Neuronal stem cell (in vitro differentiated cells): ENCODE measurements at regions not wholly inside any gene's neighbourhood (a gene's known extent, or its start where the extent isn't known, plus 50 kb on each side); places are given as distances from the start of the nearest gene placed in this dataset.

Experiments used
- DNase-seq: peaks from one replicate; pipeline ENCODE4 v3.0.0-alpha.2; 2013; ENCODE audit warnings: low spot score
- H2AFZ ChIP-seq: one replicate; pipeline ENCODE4 v1.6.1; 2013; ENCODE audit warnings: mild to moderate bottlenecking, low read length, inconsistent platforms
- H2AK5ac ChIP-seq: 2 replicates; pipeline ENCODE4 v1.6.1; 2013; ENCODE audit warnings: low read depth, mild to moderate bottlenecking, inconsistent platforms, low read length, moderate library complexity, mixed read lengths
- H2BK120ac ChIP-seq: 2 replicates; pipeline ENCODE4 v1.6.1; 2013; ENCODE audit warnings: low read depth, mild to moderate bottlenecking, inconsistent platforms, low read length, moderate library complexity, mixed read lengths
- H2BK12ac ChIP-seq: one replicate; pipeline ENCODE4 v1.6.1; 2013; ENCODE audit warnings: low read length, inconsistent platforms
- H2BK15ac ChIP-seq: 2 replicates; pipeline ENCODE4 v1.6.1; 2013; ENCODE audit warnings: mild to moderate bottlenecking, low read length, inconsistent platforms, mixed read lengths
- H2BK5ac ChIP-seq: one replicate; pipeline ENCODE4 v1.6.1; 2013; ENCODE audit warnings: inconsistent platforms, mild to moderate bottlenecking, low read length, moderate library complexity
- H3K14ac ChIP-seq: one replicate; pipeline ENCODE4 v1.6.1; 2013; ENCODE audit warnings: low read length, inconsistent platforms
- H3K18ac ChIP-seq: 2 replicates; pipeline ENCODE4 v1.6.1; 2013; ENCODE audit warnings: low read length, inconsistent platforms
- H3K23ac ChIP-seq: 2 replicates; pipeline ENCODE4 v1.6.1; 2013; ENCODE audit warnings: low read depth, mild to moderate bottlenecking, mixed read lengths, low read length, inconsistent platforms; ENCODE audit not compliant: poor library complexity
- H3K27ac ChIP-seq: replicated peaks from 3 replicates; pipeline ENCODE4 v1.5.1; 2013; ENCODE audit warnings: low read length, inconsistent platforms
- H3K27me3 ChIP-seq, 3 experiments: 2 replicates each; pipeline ENCODE4 v1.6.1; 2013; ENCODE audit warnings: low read length in 3 of 3, mild to moderate bottlenecking in 2 of 3, inconsistent platforms in 1 of 3, low read depth in 1 of 3, mixed read lengths in 1 of 3, moderate library complexity in 1 of 3; ENCODE audit not compliant: control insufficient read depth in 3 of 3, insufficient read depth in 3 of 3
- H3K36me3 ChIP-seq, 2 donors: replicated peaks in 1 of 2; 2 replicates each; pipeline ENCODE4 v1.6.1; 2013; ENCODE audit warnings: low read length in 2 of 2; ENCODE audit not compliant: control insufficient read depth in 2 of 2, insufficient read depth in 2 of 2
- H3K4ac ChIP-seq: 2 replicates; pipeline ENCODE4 v1.6.1; 2013; ENCODE audit warnings: inconsistent platforms, mild to moderate bottlenecking, low read length, moderate library complexity
- H3K4me1 ChIP-seq, 2 donors: 1 replicate in 1 of 2; 2 replicates in 1 of 2; pipeline ENCODE4 v1.6.1; 2013; ENCODE audit warnings: low read length in 2 of 2, low read depth in 1 of 2; ENCODE audit not compliant: control insufficient read depth in 2 of 2, insufficient read depth in 1 of 2
- H3K4me2 ChIP-seq: one replicate; pipeline ENCODE4 v1.6.1; 2013; ENCODE audit warnings: mild to moderate bottlenecking, low read length, inconsistent platforms; ENCODE audit not compliant: insufficient read depth, poor library complexity, severe bottlenecking
- H3K4me3 ChIP-seq, 2 donors: 2 replicates each; pipeline ENCODE4 v1.5.1; 2013; ENCODE audit warnings: low read length in 2 of 2, mild to moderate bottlenecking in 2 of 2, inconsistent platforms in 1 of 2, moderate library complexity in 1 of 2
- H3K79me1 ChIP-seq: one replicate; pipeline ENCODE4 v1.6.1; 2013; ENCODE audit warnings: low read depth, mild to moderate bottlenecking, inconsistent platforms, low read length, moderate library complexity
- H3K9ac ChIP-seq: one replicate; pipeline ENCODE4 v1.6.1; 2013; ENCODE audit warnings: mild to moderate bottlenecking, low read depth, low read length, inconsistent platforms; ENCODE audit not compliant: poor library complexity
- H3K9me3 ChIP-seq, 2 donors: replicated peaks in 1 of 2; 2 replicates each; pipeline versions ENCODE3 to v1.6.1; 2013; ENCODE audit warnings: low read length in 2 of 2, mild to moderate bottlenecking in 2 of 2, inconsistent platforms in 1 of 2, low read depth in 1 of 2, mixed read lengths in 1 of 2, moderate library complexity in 1 of 2; ENCODE audit not compliant: control insufficient read depth in 2 of 2, insufficient read depth in 1 of 2
- H4K8ac ChIP-seq: one replicate; pipeline ENCODE4 v1.6.1; 2013; ENCODE audit warnings: low read depth, mild to moderate bottlenecking, inconsistent platforms, low read length, moderate library complexity
- H4K91ac ChIP-seq: one replicate; pipeline ENCODE4 v1.6.1; 2013; ENCODE audit warnings: low read length, low read depth, mild to moderate bottlenecking, inconsistent platforms; ENCODE audit not compliant: poor library complexity
- WGBS, 2 donors: extraction: QIAGEN DNeasy Blood & Tissue Kit; methylation state at CpG; one replicate each; pipeline ENCODE4 v1.1.7; 2013; ENCODE audit warnings: missing lambda C conversion rate in 2 of 2, mixed read lengths in 1 of 2; ENCODE audit not compliant: insufficient read length in 2 of 2, insufficient replicate concordance in 1 of 2; ENCODE audit errors: extremely low coverage in 2 of 2; 5-methylcytosine and 5-hydroxymethylcytosine counted together

- no CpG with 5 or more reads among the region's 3 CpGs for WGBS, 2 donors
- no peak overlapping the region for H3K23ac ChIP-seq
- no peak overlapping the region for H4K91ac ChIP-seq
- no peaks in the 10 kb centered on the region for H3K4me1 ChIP-seq
- no peak overlapping the region for H2BK5ac ChIP-seq
- no peaks in the 10 kb centered on the region for H3K79me1 ChIP-seq
- no peak overlapping the region for H3K18ac ChIP-seq
- no peak overlapping the region for H2BK120ac ChIP-seq
- H3K14ac ChIP-seq: no peak overlapping the region
- DNase-seq: no peak
- H3K27me3 ChIP-seq: no peaks in the 10 kb centered on the region
- no peak overlapping the region for H4K8ac ChIP-seq
- H3K4me2 ChIP-seq: no peak overlapping the region
- no peaks in the 10 kb centered on the region for H3K36me3 ChIP-seq
- no peaks in the 10 kb centered on the region for H3K9me3 ChIP-seq
- H2BK15ac ChIP-seq: no peak overlapping the region
- H3K27ac ChIP-seq: no peak overlapping the region
- H2AFZ ChIP-seq: no peak overlapping the region
- H2BK12ac ChIP-seq: no peak overlapping the region
- H2AK5ac ChIP-seq: no peak overlapping the region
- H3K4ac ChIP-seq: no peak overlapping the region
- no peak overlapping the region for H3K9ac ChIP-seq
- H3K4me3 ChIP-seq: no peak overlapping the region
Measured at GRCh38 chr20:12598894-12599293, 409.9 kb upstream of the SPTLC3 start.

- Histone ChIP-seq H3K4ac (no peak overlapping the region), H3K79me1 (no peaks in the 10 kb centered on the region), H2BK5ac (no peak overlapping the region), H3K9me3 (no peaks in the 10 kb centered on the region), H2AK5ac (no peak overlapping the region), H3K14ac (no peak overlapping the region), H3K4me2 (no peak overlapping the region), H3K27ac (no peak overlapping the region), H3K36me3 (no peaks in the 10 kb centered on the region), H2BK15ac (no peak overlapping the region), H3K23ac (no peak overlapping the region), H3K9ac (no peak overlapping the region), H2BK12ac (no peak overlapping the region), H3K18ac (no peak overlapping the region), H3K27me3 (no peaks in the 10 kb centered on the region), H3K4me3 (no peak overlapping the region), H4K8ac (no peak overlapping the region), H3K4me1 (no peaks in the 10 kb centered on the region), H2BK120ac (no peak overlapping the region), H2AFZ (no peak overlapping the region), H4K91ac (no peak overlapping the region)
- no peak for DNase-seq
Measured at GRCh38 chr20:12599494-12599893, 409.3 kb upstream of the SPTLC3 start.

DNA sequence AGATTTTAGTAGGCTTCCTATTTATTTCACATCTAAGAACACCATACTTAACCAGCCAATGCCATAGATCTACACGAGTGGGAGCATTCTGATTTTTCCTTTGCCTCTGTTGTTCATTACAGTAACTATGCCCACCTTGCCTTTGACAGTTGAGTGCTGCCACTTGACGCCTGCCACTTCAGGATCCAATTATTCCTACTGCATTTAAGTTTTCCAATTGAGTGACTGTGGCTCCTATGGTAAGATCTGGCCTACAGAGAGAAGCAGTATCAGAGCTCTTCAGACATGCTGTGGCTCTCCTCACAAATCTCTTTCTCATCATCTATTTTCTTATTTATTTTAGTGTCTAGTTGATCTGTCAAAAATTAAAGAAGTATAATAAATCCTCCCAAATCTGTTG is 403.0 kb upstream of the SPTLC3 start:
- no peak overlapping the region for H3K14ac ChIP-seq
- H2BK12ac ChIP-seq: no peak overlapping the region
- no peak overlapping the region for H4K91ac ChIP-seq
- H3K36me3 ChIP-seq: no peaks in the 10 kb centered on the region
- no peak overlapping the region for H3K4me2 ChIP-seq
- no CpG with 5 or more reads among the region's 2 CpGs for WGBS, 2 donors
- H2AFZ ChIP-seq: no peak overlapping the region
- H3K27me3 ChIP-seq: no peaks in the 10 kb centered on the region
- no peak overlapping the region for H2BK15ac ChIP-seq
- H2BK120ac ChIP-seq: no peak overlapping the region
- no peak for DNase-seq
- H3K4ac ChIP-seq: no peak overlapping the region
- no peaks in the 10 kb centered on the region for H3K4me1 ChIP-seq
- no peak overlapping the region for H3K23ac ChIP-seq
- no peak overlapping the region for H2AK5ac ChIP-seq
- no peaks in the 10 kb centered on the region for H3K79me1 ChIP-seq
- H2BK5ac ChIP-seq: no peak overlapping the region
- no peak overlapping the region for H4K8ac ChIP-seq
- H3K18ac ChIP-seq: no peak overlapping the region
- no peaks in the 10 kb centered on the region for H3K9me3 ChIP-seq
- H3K27ac ChIP-seq: no peak overlapping the region
- H3K4me3 ChIP-seq: no peak overlapping the region
- no peak overlapping the region for H3K9ac ChIP-seq

DNA sequence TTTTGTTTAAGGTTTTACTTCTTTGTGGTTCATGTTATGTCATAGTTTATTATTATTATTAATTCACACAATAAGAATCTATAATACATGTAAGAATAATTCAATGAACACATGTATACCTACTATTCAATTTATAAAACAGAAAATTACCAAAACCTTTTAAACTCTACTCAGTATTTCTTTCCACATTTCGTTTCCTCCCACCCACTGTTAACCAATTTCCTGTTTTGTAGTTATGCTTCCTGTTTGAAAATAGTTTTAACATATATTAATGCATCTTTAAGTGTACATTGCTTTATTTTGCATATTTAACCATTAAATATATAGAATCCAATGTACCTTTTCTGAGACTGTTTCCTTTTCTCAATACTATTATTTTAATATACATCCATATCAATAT is 397.9 kb upstream of the SPTLC3 start:
- Histone ChIP-seq H2AFZ (no peak overlapping the region), H2BK15ac (no peak overlapping the region), H3K4me3 (no peak overlapping the region), H4K91ac (no peak overlapping the region), H3K4me1 (no peaks in the 10 kb centered on the region), H3K79me1 (no peaks in the 10 kb centered on the region), H3K27ac (no peak overlapping the region), H2AK5ac (no peak overlapping the region), H3K9me3 (no peaks in the 10 kb centered on the region), H3K27me3 (no peaks in the 10 kb centered on the region), H2BK120ac (no peak overlapping the region), H3K36me3 (no peaks in the 10 kb centered on the region), H3K14ac (no peak overlapping the region), H2BK5ac (no peak overlapping the region), H2BK12ac (no peak overlapping the region), H3K18ac (no peak overlapping the region), H4K8ac (no peak overlapping the region), H3K23ac (no peak overlapping the region), H3K4ac (no peak overlapping the region), H3K4me2 (no peak overlapping the region), H3K9ac (no peak overlapping the region)
- no peak for DNase-seq
- WGBS, 2 donors: no CpG with 5 or more reads among the region's 1 CpG
